ENCODE measurements at regions not wholly inside any gene's neighbourhood (a gene's known extent, or its start where the extent isn't known, plus 50 kb on each side); places are given as distances from the start of the nearest gene placed in this dataset.
"Not testable (repeated sequence)": the region's sequence is repeated elsewhere in the genome, so short reads cannot be mapped to it uniquely, and the experiment has no call there.

- no peak for FAIRE-seq
Observed at GRCh38 chrX:7514871-7515599, 327.9 kb upstream of the VCX start.

GRCh38 chrX:7512845-7513244, 330.1 kb upstream of the VCX start:
- FAIRE-seq, result no peak

- FAIRE-seq, result no peak
Observed at GRCh38 chrX:7503251-7503650, 339.7 kb upstream of the VCX start.

GRCh38 chrX:7500386-7500785, 342.6 kb upstream of the VCX start:
- no peak for FAIRE-seq

GRCh38 chrX:7486505-7486904, 338.6 kb upstream of the PUDP start:
- FAIRE-seq, result no peak

- no peak for FAIRE-seq
Observed at GRCh38 chrX:7485061-7485460, 337.1 kb upstream of the PUDP start.

- FAIRE-seq, result no peak
Observed at GRCh38 chrX:7480721-7481120, 332.8 kb upstream of the PUDP start.

GRCh38 chrX:7462110-7462509, 314.2 kb upstream of the PUDP start:
- no peak for FAIRE-seq

GRCh38 chrX:7461051-7461450, 313.1 kb upstream of the PUDP start:
- FAIRE-seq, result not testable (repeated sequence)

GRCh38 chrX:7447801-7448499, 300.0 kb upstream of the PUDP start:
- FAIRE-seq, result no peak

- FAIRE-seq, result no peak
Observed at GRCh38 chrX:7446815-7447214, 298.9 kb upstream of the PUDP start.

GRCh38 chrX:7444967-7445366, 297.0 kb upstream of the PUDP start:
- no peak for FAIRE-seq

- no peak for FAIRE-seq
Observed at GRCh38 chrX:7441586-7441985, 293.6 kb upstream of the PUDP start.

- FAIRE-seq, result no peak
Observed at GRCh38 chrX:7435822-7436221, 287.9 kb upstream of the PUDP start.

GRCh38 chrX:7432901-7433300, 284.9 kb upstream of the PUDP start:
- no peak for FAIRE-seq

GRCh38 chrX:7420717-7421116, 272.8 kb upstream of the PUDP start:
- FAIRE-seq, result no peak

- FAIRE-seq, result no peak
Observed at GRCh38 chrX:7414753-7415152, 266.8 kb upstream of the PUDP start.

- no peak for FAIRE-seq
Observed at GRCh38 chrX:7412840-7413239, 264.9 kb upstream of the PUDP start.

GRCh38 chrX:7409866-7410265, 261.9 kb upstream of the PUDP start:
- FAIRE-seq, result no peak

- FAIRE-seq, result no peak
Observed at GRCh38 chrX:7399373-7399772, 251.4 kb upstream of the PUDP start.

GRCh38 chrX:7390441-7390840, 242.5 kb upstream of the PUDP start:
- no peak for FAIRE-seq

- FAIRE-seq, result no peak
Observed at GRCh38 chrX:7389576-7389975, 241.6 kb upstream of the PUDP start.

GRCh38 chrX:7385131-7385530, 237.2 kb upstream of the PUDP start:
- no peak for FAIRE-seq

GRCh38 chrX:7378406-7378805, 230.5 kb upstream of the PUDP start:
- FAIRE-seq, result no peak
